ENCODE measurements at regions not wholly inside any gene's neighbourhood (a gene's known extent, or its start where the extent isn't known, plus 50 kb on each side); places are given as distances from the start of the nearest gene placed in this dataset.

DNA sequence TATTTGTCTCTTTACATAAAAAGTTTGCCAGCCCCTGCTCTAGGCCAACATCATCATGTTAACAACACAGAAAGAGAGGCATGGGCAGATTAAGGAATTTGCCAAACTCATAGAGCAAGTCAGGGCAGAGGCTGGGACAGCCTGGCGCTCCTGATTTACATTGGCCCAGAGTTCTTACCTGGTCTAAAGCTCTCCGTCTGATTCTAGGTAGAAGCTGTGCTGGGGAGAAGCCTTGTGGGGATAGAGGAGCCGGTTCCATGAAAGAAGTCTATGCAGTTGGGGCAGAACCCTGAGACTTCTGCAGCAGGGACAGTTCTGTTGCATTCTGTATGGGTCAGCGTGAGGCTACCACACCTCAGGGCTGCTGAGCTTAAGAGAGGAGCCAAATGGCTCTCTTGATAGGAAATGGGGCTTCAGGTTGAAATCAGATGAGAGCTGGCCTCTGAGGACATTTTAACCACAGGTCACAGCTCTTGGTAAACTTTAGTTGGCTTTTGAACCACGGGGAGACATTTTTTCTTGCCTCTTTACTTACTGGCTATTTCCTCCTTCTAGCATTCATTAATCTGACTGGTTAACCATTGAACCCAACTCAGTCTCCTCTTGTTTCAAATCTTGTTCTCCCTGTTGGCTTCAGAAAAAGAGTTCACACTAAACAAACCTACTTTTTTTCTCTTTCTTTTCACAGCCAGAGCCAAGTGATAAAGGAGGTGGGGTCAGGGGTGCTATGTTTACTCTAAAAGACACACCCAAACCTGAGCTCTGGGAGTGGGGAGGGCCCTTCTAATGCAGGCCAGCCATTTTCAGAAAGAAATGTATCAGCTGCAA, 250.7 kb downstream of the OPA1 start (continued):
- TF ChIP-seq USF2 (IDR thresholded peaks at IDR 0.05; ENCODE audit: low read length) = no peak

Data from H1 (cell line).